ENCODE measurements at regions not wholly inside any gene's neighbourhood (a gene's known extent, or its start where the extent isn't known, plus 50 kb on each side); places are given as distances from the start of the nearest gene placed in this dataset.

GRCh38 chr2:241925821-241926441, 56.4 kb downstream of the RTP5 start:
- H3K27ac ChIP-seq (ENCODE audit: low read depth in 1 of 2, low read length in 2 of 2) = no peak overlapping the region
- intact Hi-C loops (cut with DNase I, micrococcal nuclease) = no loop called here
- Mint-ChIP-seq H3K4me3 (no peak overlapping the region), H3K9me3 (no peaks in the 10 kb centered on the region), H3K36me3 (ENCODE audit: low read depth) (no peaks in the 10 kb centered on the region), H3K27me3 (no peaks in the 10 kb centered on the region), H3K4me1 (ENCODE audit: low read depth) (peaks cover 30% of the 10 kb centered on the region), H3K27ac (no peak overlapping the region)
- DNase-seq = no peak
- H3K27me3 ChIP-seq (ENCODE audit: control insufficient read depth in 1 of 2, insufficient read depth in 2 of 2, low read length in 2 of 2) = no peaks in the 10 kb centered on the region
- no peak for ATAC-seq (ENCODE audit: poor library complexity)
- ChIA-PET CTCF (no interaction called here), POLR2A (no interaction called here)
- H3K9me3 ChIP-seq (ENCODE audit: control insufficient read depth in 1 of 2, insufficient read depth in 1 of 2, low read length in 2 of 2) = no peaks in the 10 kb centered on the region
- H3K4me3 ChIP-seq (ENCODE audit: low read length) = no peak overlapping the region
- no peaks in the 10 kb centered on the region for H3K36me3 ChIP-seq (ENCODE audit: insufficient read depth, low read length)
- H3K4me1 ChIP-seq (ENCODE audit: insufficient read depth, low read length) = peaks cover 6% of the 10 kb centered on the region
- no peak for TF ChIP-seq CTCF (IDR thresholded peaks at IDR 0.05)

- H3K36me3 ChIP-seq (ENCODE audit: insufficient read depth, low read length) = no peaks in the 10 kb centered on the region
- peaks cover 6% of the 10 kb centered on the region for H3K4me1 ChIP-seq (ENCODE audit: insufficient read depth, low read length)
- no peak for DNase-seq
- H3K9me3 ChIP-seq (ENCODE audit: control insufficient read depth in 1 of 2, insufficient read depth in 1 of 2, low read length in 2 of 2) = no peaks in the 10 kb centered on the region
- H3K4me1 Mint-ChIP-seq (ENCODE audit: low read depth) = peaks cover 26% of the 10 kb centered on the region
- no peaks in the 10 kb centered on the region for H3K27me3 ChIP-seq (ENCODE audit: control insufficient read depth in 1 of 2, insufficient read depth in 2 of 2, low read length in 2 of 2)
- no peaks in the 10 kb centered on the region for H3K36me3 Mint-ChIP-seq (ENCODE audit: low read depth)
- no peak for ATAC-seq (ENCODE audit: poor library complexity)
- CTCF ChIA-PET = no interaction called here
- intact Hi-C loops (cut with DNase I, micrococcal nuclease) = no loop called here
- POLR2A ChIA-PET = no interaction called here
- TF ChIP-seq CTCF (IDR thresholded peaks at IDR 0.05) = no peak
- no peaks in the 10 kb centered on the region for H3K9me3 Mint-ChIP-seq
- no peak overlapping the region for H3K4me3 Mint-ChIP-seq
- no peak overlapping the region for H3K27ac Mint-ChIP-seq
- no peak overlapping the region for H3K27ac ChIP-seq (ENCODE audit: low read depth in 1 of 2, low read length in 2 of 2)
- H3K27me3 Mint-ChIP-seq = no peaks in the 10 kb centered on the region
- H3K4me3 ChIP-seq (ENCODE audit: low read length) = no peak overlapping the region
These were observed 57.2 kb downstream of the RTP5 start for GRCh38 chr2:241926541-241927311.

- Mint-ChIP-seq H3K4me3 (no peak overlapping the region), H3K4me1 (ENCODE audit: low read depth) (peaks cover 8% of the 10 kb centered on the region), H3K9me3 (no peaks in the 10 kb centered on the region), H3K36me3 (ENCODE audit: low read depth) (no peaks in the 10 kb centered on the region), H3K27me3 (no peaks in the 10 kb centered on the region), H3K27ac (no peak overlapping the region)
- H3K27me3 ChIP-seq (ENCODE audit: control insufficient read depth in 1 of 2, insufficient read depth in 2 of 2, low read length in 2 of 2) = no peaks in the 10 kb centered on the region
- no peak overlapping the region for H3K27ac ChIP-seq (ENCODE audit: low read depth in 1 of 2, low read length in 2 of 2)
- H3K36me3 ChIP-seq (ENCODE audit: insufficient read depth, low read length) = peaks cover 6% of the 10 kb centered on the region
- DNase-seq = no peak
- ChIA-PET CTCF (no interaction called here), POLR2A (no interaction called here)
- intact Hi-C loops (cut with DNase I, micrococcal nuclease) = no loop called here
- no peaks in the 10 kb centered on the region for H3K9me3 ChIP-seq (ENCODE audit: control insufficient read depth in 1 of 2, insufficient read depth in 1 of 2, low read length in 2 of 2)
- ATAC-seq (ENCODE audit: poor library complexity) = no peak
- TF ChIP-seq CTCF (IDR thresholded peaks at IDR 0.05) = no peak
- H3K4me1 ChIP-seq (ENCODE audit: insufficient read depth, low read length) = peaks cover 11% of the 10 kb centered on the region
- no peak overlapping the region for H3K4me3 ChIP-seq (ENCODE audit: low read length)
These were observed 60.3 kb downstream of the RTP5 start for GRCh38 chr2:241929551-241930490.

Data from CD4-positive, alpha-beta T cell (primary cell).